Endometrium (tissue), 2 donors: ENCODE measurements at regions not wholly inside any gene's neighbourhood (a gene's known extent, or its start where the extent isn't known, plus 50 kb on each side); places are given as distances from the start of the nearest gene placed in this dataset.
"Not testable (repeated sequence)": the region's sequence is repeated elsewhere in the genome, so short reads cannot be mapped to it uniquely, and the experiment has no call there.

Experiments
- FAIRE-seq: peaks from 2 replicates; lab custom pipeline; 2012; peaks lifted over from hg19 to GRCh38; lab: Jason Lieb, UNC
- donor health status: control.
- donor health status: control.

GRCh38 chr17:20843799-20844553, 198.8 kb downstream of the USP22 start:
- FAIRE-seq = not testable (repeated sequence)

DNA sequence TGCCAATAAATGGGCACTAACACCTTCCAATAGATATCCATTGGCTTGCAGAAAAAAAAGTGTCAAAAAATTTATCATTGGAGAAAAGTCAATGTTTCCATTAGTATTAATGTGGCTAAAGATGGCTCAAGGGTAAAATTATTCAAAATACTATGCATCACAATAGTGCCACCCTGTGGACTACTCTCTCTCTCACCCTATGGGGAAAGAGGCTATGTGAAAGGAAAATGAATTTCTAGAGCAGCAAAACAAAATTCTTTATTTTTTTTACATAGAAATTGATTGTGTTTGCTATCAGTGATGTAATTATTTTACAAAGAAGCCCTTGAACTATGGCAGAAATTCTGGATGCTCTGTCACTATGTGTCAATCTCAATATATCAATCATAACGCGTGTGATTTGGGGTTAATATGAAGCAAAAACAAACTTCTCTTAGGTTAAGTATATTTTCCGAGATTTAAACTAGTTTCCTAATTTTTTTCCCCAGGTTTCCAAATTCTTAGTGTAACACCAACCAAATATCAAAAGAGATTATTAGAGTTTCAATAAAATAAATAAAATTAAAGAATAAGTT, 193.9 kb downstream of the USP22 start:
- peak; percentile 93 for FAIRE-seq

DNA sequence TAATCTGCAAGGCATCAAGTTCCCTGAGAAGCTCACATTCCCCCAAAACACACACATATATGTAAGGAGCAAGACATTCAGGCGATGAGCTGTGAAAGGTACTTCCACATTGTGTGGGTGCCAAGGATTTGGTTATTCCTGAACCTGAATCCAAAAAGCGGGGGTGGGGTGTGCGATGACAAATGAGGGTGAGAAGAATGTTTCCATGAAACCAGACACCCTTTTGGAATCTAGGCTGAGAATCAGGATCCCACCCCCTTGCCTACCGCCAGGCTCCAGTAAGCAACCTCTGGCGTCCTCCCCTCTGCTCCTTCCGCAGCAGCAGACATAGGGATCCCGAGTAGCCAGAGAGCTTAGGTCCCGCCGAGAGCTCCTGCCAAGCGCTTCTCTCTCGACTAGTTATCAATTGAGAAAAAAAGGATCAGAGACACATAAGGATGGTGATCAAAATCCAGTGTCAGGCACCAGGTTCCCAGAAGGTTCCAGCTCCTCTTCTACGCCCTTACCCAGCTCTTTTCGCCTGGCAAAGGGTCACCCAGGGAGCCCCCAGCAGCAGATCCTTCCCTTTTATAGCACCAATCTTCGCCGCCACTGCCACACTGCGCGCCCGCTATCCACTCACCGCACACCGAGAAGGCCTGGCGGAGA, 191.1 kb downstream of the USP22 start:
- not testable (repeated sequence) for FAIRE-seq

- FAIRE-seq = no peak
These were observed 190.4 kb downstream of the USP22 start for GRCh38 chr17:20852239-20852989.

- no peak for FAIRE-seq
These were observed 189.8 kb downstream of the USP22 start for GRCh38 chr17:20852990-20853370.

DNA sequence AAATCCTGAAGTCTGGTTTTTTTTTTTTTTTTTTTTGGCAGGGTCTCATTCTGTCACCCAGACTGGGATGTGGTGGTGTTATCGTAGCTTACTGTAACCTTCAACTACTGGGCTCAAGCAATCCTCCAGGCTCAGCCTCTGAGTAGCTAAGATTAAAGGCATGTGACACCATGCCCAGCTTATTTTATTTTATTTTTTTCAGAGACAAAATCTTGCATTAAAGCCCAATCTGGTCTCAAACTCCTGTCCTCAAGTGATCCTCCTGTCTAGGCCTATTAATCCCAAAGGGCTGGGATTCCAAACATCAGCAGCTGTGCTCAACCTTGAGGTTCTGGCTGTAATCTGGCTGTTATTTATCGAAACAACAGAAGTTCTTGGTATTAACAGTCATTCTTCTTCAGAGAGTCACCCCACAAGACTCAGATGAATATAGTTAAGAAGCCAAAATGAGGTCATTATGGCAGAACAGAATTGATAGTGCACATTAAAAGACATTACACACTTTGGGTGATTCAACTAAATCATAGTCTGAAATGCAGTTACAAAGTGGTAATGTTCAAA, 186.8 kb downstream of the USP22 start:
- not testable (repeated sequence) for FAIRE-seq

DNA sequence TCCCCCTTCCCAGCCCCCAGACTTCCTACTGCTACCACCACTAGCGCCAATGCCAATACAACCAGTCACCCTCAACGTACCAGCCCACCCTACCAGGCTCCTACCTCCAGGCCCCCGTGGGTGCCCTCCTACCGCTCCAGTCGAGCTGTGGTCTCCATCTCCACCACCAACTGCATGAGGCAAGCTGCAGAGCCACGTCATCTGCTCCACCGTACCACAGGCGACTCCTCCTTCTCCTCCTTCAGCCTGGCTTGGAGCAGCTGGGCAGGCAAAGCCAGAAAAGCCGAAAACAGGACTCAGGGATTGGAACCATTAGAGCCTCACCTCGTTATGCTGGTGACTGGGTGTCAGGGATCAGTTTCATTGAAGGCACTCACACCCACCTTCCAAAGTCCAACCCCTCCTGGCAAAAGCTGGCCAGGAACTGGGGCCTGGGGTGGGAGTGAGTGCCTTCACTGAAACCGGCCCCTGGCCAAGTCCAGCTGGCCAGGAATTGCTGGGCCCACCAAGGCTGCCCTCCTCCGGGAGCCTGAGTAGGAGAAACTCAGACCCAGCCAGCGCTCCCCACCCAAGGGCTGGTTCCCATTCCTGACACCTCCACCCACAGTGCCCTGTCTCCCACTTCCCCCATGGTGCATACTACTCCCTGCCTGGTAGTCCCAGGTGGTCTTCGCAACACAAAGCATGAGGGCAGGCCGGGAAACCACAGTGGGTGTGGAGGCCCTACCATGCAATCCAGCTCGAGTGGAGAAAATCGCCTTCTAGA, 176.2 kb downstream of the USP22 start:
- not testable (repeated sequence) for FAIRE-seq

DNA sequence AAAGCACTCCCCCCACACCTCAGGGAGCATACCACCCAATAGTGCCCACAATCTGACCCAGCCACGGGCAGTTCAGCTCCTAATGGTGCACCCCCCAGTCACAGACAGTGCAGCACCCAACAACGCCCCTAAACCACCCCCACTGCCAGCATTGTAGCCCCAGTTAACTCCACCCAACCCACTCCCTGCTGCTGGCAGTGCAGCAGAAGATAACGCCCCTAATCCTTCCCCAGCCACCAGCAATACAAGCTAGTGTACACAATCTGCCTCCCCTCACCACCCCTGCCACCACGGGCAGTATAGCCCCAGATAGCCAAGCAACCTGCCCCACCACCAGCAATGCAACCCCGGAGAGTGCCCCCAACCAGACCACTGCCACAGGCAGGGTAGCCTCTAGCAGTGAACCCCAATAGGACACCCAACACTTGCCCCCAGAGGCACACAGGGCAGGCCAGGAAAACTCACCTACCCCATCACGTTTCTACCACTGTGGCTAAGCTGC, 175.3 kb downstream of the USP22 start:
- FAIRE-seq = not testable (repeated sequence)

DNA sequence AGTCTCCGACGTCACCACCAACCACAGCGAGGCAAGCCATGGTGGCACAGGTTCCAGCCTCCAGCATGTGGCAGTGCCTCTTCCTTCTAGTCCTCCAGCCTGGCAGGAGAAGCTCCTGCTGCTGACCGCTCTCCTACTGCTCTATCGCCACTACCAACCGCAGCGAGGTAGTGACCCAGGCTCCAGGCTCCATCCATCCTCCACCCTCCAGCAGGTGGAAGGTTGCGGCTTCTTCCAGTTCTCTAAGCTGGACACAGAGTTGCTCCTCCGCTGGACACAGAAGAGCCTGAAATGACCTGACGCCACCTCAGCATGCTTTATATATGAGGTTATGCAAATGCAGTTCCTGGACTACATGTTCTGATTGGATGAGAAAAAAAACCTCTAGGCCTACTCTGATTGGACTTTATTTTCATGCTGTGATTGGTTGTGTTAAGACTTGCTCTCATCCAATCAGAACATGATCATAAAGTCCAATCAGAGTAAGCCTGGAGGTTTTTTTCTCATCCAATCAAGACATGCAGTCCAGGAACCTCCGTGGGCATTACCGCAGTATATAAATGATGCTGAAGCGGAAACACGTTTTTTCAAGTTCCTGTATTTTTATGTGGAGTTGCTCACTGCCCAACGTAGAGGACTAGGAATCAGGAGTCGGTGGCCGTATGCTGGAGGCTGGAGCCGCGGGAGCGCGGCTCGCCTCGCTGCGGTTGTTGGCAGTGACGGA, 174.7 kb downstream of the USP22 start:
- FAIRE-seq = not testable (repeated sequence)

DNA sequence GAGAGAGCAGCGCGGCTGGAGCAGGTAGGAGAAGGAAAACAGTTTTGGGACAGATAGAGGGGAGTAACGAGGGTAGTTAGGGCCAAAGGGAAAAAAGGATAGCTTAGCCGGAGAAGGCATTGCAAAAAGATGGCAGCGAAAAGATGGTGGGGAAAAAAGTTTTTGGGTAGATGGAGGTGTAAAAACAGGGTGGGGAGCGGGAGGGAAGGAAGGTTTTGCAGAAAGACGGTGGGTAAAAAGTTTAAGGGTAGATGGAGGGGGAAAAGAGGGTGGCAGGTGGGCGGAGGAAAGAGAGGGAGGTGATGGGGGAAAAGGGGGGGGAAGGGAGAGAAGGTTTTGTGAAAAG, 174.2 kb downstream of the USP22 start:
- not testable (repeated sequence) for FAIRE-seq

DNA sequence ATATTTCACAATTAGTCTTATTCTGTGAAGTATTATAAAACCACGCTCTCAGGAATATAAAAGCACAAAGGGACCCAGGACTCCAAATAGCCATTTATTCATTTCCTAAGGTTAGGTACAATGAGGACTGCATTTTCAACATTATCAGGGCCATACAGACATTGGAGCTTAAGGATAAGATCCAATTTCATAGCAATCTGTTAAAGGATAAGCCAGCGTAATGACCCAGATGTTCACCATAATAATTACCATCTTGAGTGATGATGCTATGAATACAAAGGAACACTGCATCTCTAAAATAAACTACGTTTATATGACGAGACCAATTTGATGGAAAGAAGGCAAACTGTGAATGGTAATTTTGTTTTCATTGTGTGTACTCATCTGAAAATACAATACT, 169.6 kb downstream of the USP22 start:
- FAIRE-seq = not testable (repeated sequence)

- not testable (repeated sequence) for FAIRE-seq
These were observed 169.0 kb downstream of the USP22 start for GRCh38 chr17:20873688-20874328.

DNA sequence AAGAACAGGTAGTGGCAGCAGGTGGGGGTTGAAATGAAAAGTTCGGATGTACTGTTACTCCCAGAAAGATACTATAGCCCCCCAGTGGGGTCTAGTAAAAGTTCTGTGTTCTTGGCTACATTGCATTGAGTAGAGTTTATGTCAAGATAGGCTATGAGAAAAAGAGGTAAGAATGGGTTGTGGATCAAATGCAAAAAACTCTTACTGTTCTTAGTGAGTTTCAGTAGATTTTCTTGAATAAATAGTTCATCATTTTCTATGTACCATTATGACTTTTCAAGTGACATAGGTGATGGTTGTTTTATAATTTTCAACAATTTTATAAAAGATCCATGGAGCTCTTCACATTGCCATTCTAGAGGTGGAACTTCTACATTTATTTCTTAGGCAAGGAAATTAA, 165.4 kb downstream of the USP22 start:
- FAIRE-seq = not testable (repeated sequence)

GRCh38 chr17:20890338-20890737, 152.5 kb downstream of the USP22 start:
- no peak for FAIRE-seq

- not testable (repeated sequence) for FAIRE-seq
These were observed 147.4 kb downstream of the USP22 start for GRCh38 chr17:20895426-20895825.

GRCh38 chr17:20896153-20896649, 146.6 kb downstream of the USP22 start:
- no peak for FAIRE-seq

- not testable (repeated sequence) for FAIRE-seq
These were observed 144.1 kb downstream of the USP22 start for GRCh38 chr17:20898726-20899125.

DNA sequence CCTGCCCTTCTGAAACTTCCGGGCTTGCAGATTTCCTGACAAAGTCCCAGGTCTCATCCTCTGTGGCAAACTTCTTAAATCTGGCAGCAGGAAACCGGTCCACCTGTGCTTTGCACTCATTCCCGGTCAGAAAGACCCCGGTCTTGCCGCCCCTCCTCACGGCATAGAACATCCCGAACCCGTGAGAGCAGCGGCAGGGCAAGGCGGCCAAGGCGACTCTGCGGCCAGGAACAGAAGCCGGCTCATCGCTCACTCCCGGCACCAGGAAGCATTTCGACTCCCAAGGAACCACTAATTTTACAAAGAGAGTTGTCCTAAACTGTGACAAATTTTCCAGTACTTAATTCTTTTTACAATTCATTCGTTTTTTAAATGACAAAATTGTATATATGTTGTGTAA, 140.3 kb downstream of the USP22 start:
- FAIRE-seq = not testable (repeated sequence)

DNA sequence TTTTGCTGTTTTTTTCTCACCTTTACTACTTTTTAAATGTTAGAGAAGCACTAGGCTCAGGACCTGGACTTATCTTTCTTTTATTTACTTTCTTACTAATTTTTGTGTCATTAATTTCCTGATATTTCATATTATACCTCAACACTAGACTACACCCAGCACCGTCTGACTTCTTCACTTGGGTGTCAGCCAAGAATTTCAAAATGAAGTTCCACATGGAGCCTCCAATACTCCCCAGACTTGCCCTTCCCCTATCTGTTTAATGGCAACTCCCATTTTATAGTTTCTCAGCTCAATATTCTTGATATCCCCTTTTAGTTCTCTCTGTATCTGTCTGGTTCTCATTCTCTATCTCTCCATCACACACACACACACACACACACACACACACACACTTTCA, 139.3 kb downstream of the USP22 start:
- not testable (repeated sequence) for FAIRE-seq
